MV-4-11 (cell line): ENCODE measurements at regions not wholly inside any gene's neighbourhood (a gene's known extent, or its start where the extent isn't known, plus 50 kb on each side); places are given as distances from the start of the nearest gene placed in this dataset.

Source experiments
- DNase-seq: peaks from one replicate; lab custom pipeline; 2025; lab: John Stamatoyannopoulos, UW

DNA sequence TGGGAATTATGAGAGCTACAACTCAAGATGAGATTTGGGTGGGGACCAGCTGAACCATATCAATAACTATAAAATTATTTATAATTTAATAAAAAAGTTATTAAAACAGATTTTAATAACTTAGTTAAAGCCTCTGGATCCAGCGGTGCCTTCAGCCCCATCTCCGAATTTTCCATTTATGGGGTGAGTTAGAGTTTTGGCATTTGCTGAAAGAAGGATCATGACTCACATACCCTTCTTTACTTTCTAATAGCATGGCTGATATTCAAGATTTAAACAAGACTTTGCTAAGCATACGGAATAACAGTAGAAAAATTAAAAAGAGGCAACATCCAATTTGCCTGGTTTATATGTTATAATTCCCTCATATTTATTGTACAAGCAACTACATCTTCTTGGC lies 94.5 kb downstream of the RDH14 start:
- no peak for DNase-seq

DNA sequence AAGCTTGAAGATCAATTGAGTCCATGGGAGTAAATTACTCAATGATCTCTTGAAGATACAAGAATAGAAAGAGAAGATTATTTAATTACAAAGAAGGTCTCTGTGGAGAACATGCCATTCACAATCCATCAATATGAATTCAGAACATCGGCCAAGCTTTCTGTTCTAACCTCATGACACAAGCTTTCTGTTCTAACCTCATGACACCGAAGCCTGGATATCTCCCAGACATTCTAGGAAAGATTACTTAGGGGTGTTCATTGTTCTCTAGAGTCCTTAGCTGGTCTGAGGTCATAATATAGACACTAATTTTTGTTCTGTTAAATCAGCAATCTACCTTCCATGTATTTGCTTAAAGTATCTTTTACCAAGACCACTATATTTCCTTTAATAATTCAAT lies 95.5 kb downstream of the RDH14 start:
- no peak for DNase-seq

DNA sequence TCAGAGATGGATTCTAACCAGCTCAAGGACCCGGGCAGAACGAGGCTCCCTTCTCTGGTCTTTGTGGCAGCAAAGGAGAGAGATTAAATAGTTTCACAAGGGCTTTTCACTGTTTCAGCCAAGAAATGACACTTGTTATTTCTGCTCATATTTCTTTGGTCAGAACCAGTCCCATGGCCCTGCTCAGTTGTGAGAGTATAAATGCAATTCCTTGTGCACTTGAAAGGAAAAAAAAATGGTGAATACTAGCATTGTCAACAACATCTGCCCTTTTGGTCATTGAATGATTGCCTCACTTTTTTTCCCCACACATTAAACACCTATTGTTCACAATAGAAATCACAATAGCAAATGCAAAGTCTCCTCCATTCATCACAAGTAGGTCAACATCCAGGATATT lies 104.4 kb downstream of the RDH14 start:
- no peak for DNase-seq

DNA sequence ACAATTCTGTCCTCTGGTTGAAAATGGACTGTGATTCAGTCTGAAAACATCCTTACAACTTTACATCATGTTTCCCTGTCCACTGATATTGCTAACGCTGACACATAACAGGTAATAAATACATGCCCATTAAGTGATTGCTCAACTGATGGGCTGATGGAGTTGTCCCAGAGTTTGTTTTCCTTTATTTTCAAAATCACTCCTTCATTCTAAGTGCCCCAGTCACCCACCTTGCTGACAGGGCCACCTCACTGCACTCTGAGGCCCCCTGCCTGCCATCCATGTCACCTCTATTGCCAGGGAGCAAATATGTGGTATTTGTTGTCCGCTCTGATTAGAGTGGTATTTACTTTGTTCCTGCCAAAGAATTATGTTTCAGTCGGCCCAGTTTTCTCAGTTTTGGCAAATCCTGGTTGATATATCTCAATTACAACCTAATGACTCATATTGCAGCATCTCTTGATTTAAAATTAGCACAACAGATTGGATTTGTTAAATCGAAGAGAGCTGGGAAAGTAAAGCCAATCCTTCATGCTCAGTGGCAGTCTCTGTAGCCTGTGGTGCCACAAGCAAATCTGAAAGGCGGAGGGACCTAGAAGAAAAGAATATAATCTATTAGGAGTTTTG lies 105.1 kb downstream of the RDH14 start:
- DNase-seq: no peak

DNA sequence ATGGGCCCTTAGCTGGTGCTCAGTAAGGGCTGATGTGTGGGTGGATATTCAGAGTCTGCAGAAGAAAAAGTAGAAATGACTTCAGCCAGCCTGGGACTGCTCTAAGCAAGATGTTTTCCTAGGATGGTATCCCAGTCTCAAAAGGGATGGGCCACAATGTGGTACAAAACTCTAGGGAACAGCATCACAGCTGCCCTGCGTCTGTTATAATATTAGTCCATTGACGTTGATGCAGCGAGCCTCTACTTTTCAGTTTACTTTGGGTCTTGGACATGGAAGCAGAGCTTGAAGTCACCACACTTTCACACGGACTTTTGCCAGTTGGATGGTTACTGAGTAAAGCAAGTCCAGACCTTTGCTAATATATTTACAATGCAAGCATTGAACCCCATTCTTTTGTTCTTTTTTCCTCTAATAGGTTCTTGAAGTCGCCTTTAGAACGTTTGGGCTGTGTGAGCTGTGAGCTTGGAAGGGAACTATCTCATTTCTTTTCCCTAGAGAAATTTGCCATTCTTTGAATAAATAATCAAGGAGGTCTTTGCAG lies 105.7 kb downstream of the RDH14 start:
- DNase-seq: no peak

DNA sequence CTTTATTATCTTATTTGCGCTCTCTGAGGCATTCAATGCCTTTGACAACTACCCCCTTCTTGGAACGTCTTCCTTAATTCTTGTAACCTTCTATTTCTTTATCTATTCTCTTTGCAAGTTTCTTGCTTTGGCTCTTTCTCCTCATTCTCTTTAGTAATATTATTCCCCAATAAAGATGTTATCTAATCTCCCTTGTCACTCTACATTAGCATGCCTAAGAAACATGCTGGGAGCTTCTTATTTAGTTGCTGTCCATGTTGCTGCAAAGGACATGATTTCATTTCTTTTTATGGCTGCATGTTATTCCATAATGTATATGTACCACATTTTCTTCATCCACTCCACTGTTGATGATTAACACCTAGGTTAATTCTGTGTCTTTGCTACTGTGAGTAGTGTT lies 113.7 kb downstream of the RDH14 start:
- no peak for DNase-seq

DNA sequence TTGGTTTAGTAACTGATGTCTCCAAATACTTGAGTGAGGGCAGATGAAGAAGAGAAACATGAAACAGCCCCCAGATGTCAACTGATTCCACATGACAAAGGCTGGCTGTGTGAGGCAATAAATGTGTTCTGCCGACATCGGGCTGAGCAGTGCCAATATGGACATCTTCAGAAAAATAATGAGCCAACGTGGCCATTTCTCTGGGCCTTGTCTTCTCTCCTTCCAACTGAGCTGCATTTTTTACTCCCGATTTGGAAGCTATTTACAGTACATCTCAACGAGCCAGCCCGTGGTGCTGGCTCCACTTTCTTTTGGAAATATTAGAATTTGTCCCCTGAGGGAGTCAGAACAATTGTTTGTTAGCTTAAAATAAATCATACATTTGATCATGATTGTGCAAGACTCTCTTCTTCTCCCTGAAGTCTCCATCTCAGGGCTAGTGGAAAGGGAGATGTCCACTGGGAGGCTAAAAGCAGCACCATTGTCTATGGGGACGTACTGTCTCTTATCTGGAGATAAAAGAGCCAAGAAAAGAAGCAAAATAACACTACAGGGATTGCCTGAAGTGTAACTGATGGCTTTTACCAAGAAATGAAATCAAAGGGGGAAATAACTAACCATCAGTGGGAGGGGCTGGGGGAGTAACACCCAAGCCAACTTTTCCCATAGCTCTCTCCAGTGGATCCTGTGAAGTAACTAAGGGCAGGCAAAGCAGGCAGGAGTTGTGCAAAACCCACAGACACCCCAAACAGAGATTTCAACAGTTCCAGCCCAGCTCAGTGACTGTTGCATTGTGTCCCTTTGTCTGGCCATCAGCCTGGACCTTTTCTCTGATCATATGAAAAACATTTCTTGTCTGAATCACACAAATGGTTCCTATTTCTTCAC lies 114.8 kb downstream of the RDH14 start:
- no peak for DNase-seq

DNA sequence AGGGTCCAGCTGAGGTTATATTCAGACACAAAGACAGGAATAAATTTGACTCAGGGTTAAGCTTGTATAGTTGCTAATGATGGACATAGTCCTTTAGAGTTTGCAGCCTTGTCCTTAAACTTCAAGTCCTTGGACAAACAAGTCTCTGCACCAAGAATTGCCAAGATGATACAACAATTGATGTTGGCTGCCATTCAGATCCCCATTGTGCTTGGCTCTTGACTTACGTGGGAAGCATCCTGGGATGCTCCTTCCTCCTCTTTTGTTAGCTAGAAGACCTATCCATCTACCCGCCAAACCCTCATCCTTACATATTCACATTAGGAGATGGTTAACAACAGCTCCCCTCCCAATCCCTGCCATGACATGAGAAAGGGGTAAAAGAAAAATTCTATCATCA lies 115.6 kb downstream of the RDH14 start:
- DNase-seq: no peak

DNA sequence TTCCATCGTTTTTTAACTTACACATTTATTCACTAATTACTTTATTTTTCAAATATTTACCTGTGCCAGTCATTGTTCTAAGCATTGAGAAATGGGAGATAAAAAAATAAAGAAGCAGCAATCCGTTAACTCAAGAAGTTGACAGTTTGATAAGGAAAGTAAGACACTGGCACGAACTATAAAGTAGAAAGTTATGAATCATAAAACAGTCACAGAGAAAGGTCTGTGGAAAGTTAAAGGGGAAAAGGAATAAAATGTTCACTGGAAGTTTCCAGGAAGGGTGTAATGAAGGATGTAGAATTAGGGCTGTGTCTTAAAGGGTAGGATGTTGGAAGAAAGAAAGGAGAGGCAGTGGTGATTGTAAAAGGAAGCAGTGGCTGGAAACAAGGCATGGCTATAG lies 118.9 kb downstream of the RDH14 start:
- no peak for DNase-seq

DNA sequence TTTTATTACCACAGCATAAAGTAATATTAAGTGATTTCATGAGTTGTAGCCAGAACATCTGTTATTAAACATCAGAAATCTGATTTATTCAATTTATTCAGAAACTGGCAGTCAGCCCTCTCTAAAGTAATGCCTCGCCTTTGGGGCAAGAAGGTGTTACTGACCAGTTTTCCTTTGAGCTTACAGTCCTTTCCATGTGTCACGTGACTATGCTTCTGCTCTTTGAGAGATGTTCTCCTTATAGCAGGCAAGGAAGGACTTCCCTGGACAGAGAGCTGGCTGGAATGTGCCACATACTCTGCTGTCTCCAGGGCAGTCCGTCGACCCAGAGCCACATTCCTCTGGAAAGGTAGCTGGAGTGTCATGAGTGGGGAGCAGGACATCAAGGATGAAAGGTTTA lies 119.7 kb downstream of the RDH14 start:
- DNase-seq: no peak

DNA sequence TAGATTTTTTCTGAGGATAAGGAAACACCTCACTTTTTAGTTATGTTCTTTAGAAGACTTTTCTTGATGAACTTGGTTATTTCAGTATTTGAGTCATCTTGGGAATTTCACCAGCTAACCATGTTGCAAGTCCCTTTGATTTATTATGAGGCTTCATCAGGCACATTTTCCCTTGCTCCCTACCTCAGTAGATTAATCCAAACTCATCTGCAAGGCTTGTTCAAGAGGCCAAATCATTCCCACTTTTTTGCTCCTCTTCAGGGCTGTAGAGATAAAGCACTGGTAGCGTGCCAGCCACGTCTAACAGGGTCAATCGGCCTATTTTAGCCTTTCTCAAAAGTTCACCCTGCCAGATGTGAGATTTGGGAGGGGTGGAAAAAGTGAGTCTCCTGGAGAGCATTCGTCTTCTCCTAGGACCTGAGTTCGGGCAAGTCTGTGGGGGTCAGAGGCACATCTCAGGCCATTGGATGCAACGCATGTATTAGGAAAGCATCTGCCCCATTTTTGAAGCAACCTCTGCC lies 120.3 kb downstream of the RDH14 start:
- DNase-seq: no peak

DNA sequence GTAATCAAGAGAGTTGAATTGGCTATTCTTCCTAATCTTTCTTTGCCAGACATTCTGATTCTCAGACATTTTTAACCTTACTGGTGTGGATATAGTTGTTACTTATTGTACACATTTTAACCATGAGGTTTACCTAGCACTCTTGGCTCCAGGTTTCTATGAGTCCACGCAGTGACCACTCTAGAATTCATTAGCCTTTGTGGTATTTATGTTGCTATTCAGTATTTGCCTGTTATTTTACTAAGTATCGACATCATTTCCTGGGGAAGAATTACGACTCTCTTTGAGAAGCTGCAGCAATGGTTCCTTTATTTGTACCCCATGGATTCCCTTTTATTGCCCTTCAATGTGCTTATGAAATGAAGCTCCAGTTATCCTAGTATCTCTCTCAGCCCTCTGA lies 120.7 kb downstream of the RDH14 start:
- no peak for DNase-seq

DNA sequence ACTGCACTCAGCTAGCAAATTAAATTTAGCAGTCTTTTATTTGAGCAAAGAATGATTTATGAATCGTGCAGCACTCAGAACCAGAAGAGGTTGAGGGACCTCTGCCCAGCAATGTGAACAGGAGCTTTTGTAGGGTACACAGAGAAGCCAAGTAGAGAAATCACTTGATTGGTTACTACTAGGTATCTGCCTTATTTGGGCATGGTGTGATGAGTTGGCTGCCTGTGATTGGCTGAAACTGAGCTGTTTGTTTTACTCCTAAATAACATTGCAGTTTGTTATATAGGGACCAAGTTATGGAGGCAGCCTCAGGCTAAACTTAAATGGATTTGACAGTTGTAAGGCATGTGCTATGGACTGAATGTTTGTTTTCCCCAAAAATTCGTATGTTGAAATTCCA lies 122.5 kb downstream of the RDH14 start:
- no peak for DNase-seq

DNA sequence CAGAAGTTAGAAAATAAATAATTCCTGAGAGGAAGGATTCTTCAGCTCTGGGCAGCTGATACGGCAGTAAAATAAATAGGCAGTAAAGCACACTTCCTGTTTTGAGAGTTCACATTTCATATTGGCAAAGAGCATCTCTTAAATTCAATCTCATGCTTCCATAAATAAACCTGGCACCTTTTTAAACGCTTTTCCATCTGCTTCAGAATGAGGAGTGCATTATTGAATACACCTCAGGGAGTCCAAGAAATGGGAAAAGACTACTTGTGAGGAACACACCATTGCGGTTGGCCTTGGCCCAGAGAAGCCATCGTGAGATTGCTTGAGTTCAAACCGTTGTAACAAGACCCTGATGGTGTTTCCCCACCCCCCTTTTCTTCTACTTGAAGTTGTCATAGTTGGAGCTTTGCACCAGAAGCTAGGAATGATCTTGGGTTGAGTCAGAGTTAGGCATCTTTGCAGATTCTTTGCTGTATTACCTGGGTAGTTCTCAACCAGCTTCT lies 123.9 kb downstream of the RDH14 start:
- no peak for DNase-seq

DNA sequence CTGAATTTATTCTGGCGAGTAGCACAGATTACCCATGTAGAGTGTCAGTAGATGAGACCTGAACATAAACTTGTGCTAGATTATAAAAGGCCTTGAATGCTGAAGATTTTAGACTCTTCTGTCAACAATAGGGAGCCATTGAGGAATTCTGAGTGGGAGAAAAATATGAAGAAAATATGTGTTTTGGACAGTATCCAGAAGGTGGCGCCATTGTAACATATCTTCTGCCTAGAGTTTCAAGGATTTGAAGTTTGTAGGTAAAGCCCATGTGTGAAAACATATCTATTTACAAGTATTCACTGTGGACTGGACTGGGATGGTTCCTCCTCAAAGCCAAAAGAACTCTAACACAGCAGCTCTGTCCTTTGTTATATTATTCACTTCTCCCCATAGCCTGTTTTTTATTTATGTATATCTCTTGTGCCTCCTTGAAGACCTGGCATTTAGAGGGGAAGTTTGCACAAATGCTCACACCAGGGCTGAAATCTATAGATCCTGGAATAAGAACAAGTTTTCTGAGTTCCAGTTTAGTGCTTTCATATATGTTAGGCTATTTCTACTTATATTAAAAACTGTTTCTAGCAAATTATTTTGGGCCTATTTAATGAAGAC lies 124.9 kb downstream of the RDH14 start:
- DNase-seq: peak; percentile 25

DNA sequence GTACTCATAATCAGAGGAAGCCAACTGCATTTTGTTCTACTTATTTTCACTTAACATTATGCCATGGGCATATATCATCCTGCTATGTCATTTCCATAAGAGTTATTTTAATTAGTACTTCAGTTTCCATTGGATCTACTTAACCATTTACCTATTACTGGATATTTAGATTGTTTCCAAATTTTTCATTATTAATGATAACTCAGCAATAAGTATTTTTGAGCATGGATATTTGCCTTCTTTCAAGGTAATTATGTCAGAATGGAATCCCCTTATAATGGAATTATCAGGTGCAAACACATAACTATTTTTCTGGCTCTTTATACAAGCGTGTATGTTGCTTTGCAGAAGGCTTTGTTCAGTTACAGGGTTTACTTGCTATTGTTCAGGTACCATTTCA lies 126.6 kb downstream of the RDH14 start:
- DNase-seq: no peak

DNA sequence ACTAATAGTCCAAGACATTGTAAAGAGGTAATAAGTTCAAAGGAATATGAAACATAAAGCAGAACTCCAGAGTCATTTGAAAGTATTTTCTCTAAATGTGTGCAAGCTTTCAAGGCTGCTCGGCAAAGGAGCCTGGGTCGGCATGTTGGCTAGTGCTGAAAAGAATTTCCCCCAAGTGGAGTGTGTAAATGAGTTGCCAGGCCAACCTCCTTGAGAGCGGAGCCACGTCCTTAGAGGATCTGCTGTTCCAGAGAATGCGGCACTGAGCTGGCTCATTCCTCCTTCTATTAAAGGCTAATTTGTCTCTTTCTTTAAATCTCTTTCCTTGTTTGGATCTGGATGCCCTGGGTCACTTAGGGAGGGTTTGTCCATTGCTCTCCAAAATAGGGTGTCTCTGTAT lies 127.5 kb downstream of the RDH14 start:
- no peak for DNase-seq

DNA sequence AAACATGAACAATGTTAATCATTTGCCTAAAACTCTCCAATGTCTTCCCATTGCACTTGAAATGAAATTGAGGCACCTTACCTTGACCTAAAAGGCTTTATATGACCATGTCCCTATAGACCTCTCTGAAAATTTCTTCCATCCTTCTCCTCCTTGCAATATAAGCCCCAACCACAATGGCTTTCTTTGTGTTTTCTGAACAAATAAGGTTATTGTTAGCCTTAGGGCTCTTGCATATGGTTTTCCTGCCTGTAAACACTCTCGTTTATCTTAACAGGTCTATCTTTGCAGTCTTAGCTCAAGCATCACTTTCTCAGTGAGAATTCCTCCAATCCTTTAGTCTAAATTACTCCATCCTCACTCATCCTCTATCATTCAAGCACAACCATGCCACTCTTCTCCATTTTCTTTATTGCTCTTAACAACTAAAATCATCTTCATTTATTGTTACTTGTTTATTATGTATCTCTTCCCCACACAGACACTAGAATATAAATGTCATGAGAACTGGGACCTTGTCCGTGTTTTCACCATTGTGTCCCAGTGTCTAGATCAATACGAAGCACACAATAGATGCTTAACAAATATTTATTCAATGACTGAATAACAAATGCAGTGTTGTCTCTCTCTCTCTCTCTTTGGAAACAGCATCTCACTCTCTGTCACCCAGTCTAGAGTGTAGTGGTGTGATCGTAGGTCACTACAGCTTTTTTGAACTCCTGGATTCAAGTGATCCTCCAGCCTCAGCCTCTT lies 129.3 kb downstream of the RDH14 start:
- DNase-seq: no peak

DNA sequence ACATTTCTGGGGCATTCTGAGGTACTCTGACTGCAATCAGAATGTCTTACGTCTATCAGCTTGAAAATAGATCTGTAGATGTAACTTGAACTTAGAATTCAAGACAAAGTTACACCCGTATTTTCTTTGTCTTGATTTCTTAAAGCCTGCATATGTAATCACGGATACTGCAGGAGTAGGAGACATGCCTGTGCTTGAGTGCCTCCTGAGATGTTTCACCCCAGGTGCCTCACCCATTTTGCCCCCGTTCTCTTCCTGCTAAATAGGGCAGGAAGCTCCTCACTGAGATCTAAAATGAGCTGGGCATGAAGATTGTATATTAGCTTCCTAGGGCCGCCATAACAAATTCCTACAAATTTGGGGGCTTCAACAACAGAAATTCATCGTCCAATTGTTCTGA lies 131.9 kb downstream of the RDH14 start:
- DNase-seq: no peak

DNA sequence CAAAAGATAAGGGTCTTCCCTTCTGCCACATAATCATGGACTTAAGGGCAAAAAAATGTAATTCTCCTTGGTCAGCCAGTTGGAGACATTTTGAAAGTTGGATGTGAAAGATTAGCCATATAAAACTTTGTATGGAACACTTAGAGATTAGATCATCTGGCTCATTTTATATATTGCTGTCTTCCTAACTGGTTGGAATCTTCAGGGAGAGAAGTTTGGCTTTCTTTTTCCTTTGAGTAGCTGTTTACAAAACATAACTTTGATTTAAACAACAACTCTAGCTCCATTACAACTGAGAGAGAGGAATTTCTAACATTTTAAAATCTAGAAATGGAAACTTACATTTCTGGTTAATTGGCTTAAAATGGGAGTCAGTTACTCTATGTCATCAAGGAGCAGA lies 132.7 kb downstream of the RDH14 start:
- DNase-seq: no peak

DNA sequence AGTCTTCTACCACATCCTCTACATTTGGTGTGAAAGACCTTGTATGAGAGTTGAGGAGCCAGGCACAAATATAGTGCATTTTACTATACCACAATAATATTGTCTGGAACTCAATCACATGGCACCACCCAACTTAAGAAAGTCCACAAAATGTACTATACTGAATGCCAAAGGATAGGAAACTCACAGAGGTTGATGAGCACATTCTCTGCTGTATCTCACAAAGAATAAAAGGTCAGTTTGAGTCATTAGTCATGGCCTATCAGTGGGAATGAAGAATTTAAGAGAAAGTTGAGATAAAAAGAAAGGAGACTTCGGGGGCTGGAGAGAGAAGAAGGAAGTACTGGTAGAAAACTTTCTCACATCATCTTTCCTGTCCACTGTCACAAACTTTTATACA lies 134.3 kb downstream of the RDH14 start:
- DNase-seq: no peak

DNA sequence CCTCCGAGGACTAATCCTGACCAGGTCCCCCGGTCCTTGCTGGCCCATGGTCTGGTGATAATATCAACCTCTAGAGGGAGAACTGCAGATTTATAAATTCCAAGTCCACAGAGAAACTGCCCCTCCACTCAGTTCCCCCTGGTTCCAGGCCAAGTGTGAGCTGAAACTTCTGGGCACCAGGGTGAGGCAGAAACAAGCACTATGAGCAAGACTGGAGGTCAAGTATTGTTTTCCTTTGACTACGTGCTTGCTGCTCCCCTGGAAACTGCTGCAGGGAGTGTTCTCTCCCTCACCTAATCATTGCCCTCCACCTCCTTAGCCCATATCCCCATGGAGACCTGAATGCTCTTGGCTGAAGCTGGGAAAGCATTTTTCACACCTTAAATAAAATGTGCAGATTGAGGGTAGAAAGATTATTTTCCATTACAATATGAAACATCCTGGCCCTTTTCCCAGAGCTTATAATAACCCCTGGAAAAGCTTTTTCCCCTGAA lies 135.2 kb downstream of the RDH14 start:
- DNase-seq: no peak
